OCI-LY7 (cell line): ENCODE measurements at regions not wholly inside any gene's neighbourhood (a gene's known extent, or its start where the extent isn't known, plus 50 kb on each side); places are given as distances from the start of the nearest gene placed in this dataset.

Source experiments
- BruUV-seq: library from RNA; stranded (reverse); fragments of 400-500 nt; replicated peaks from 2 replicates; lab custom pipeline; 2021; lab: Mats Ljungman, UMichigan
- CTCF ChIA-PET: fragments of 300-600 bp; sonication (Branson Sonifier 250); formaldehyde crosslinking; loops from one replicate; lab custom pipeline; 2022; ENCODE audit warnings: antibody characterized with exemption; ENCODE audit not compliant: unreplicated experiment; lab: Charles Lee
- POLR2A ChIA-PET: fragments of 300-600 bp; sonication (Branson Sonifier 250); formaldehyde crosslinking; loops from one replicate; lab custom pipeline; 2022; ENCODE audit warnings: antibody characterized with exemption; lab: Charles Lee
- DNase-seq: peaks from one replicate; pipeline ENCODE4 v3.0.0-alpha.2; 2015; ENCODE audit warnings: low spot score
- H2AFZ ChIP-seq: fragments of 200-600 bp; sonication (generic), shearing (Covaris generic); 2 replicates; pipeline ENCODE4 v1.6.1; 2014; ENCODE audit warnings: mild to moderate bottlenecking, antibody characterized with exemption, low read length, moderate library complexity
- H3K27ac ChIP-seq: fragments of 200-600 bp; sonication (generic); 2 replicates; pipeline ENCODE4 v1.5.1; 2014; ENCODE audit warnings: mixed run types, low read depth, mild to moderate bottlenecking, moderate library complexity, low read length, inconsistent platforms; ENCODE audit not compliant: poor library complexity, severe bottlenecking
- H3K36me3 ChIP-seq: fragments of 200-600 bp; sonication (generic); 2 replicates; pipeline ENCODE4 v1.6.1; 2014; ENCODE audit warnings: mild to moderate bottlenecking, antibody characterized with exemption, low read length, moderate library complexity, mixed read lengths; ENCODE audit not compliant: insufficient read depth
- H3K4me1 ChIP-seq: fragments of 200-600 bp; sonication (generic); 2 replicates; pipeline ENCODE4 v1.5.1; 2014; ENCODE audit warnings: mild to moderate bottlenecking, low read length; ENCODE audit not compliant: insufficient read depth, poor library complexity, severe bottlenecking
- H3K4me2 ChIP-seq: fragments of 200-600 bp; sonication (generic); 2 replicates; pipeline ENCODE4 v1.6.1; 2014; ENCODE audit warnings: mild to moderate bottlenecking, low read length
- H3K4me3 ChIP-seq: fragments of 200-600 bp; sonication (generic); 2 replicates; pipeline ENCODE4 v1.5.1; 2014; ENCODE audit warnings: mild to moderate bottlenecking, low read depth, low read length; ENCODE audit not compliant: poor library complexity, severe bottlenecking
- H3K79me2 ChIP-seq: fragments of 200-600 bp; sonication (generic); 2 replicates; pipeline ENCODE4 v1.6.1; 2016; ENCODE audit warnings: low read depth, mild to moderate bottlenecking, low read length, moderate library complexity, mixed read lengths; ENCODE audit not compliant: insufficient read depth
- H3K9me2 ChIP-seq: fragments of 200-600 bp; sonication (generic); 2 replicates; pipeline ENCODE4 v1.6.1; 2016; ENCODE audit warnings: mild to moderate bottlenecking, low read length, mixed read lengths; ENCODE audit not compliant: insufficient read depth
- H3K9me3 ChIP-seq: fragments of 200-600 bp; sonication (generic); 2 replicates; pipeline ENCODE4 v1.6.1; 2014; ENCODE audit warnings: mild to moderate bottlenecking, mixed run types, low read length, mixed read lengths
- H4K20me1 ChIP-seq: fragments of 200-600 bp; sonication (generic); 2 replicates; pipeline ENCODE4 v1.6.1; 2014; ENCODE audit warnings: mild to moderate bottlenecking, antibody characterized with exemption, low read length, moderate library complexity, mixed read lengths; ENCODE audit not compliant: insufficient read depth
- EZH2phosphoT487 ChIP-seq: fragments of 200-600 bp; sonication (generic); IDR thresholded peaks from 2 replicates; pipeline ENCODE4 v1.6.1; 2018; ENCODE audit warnings: low read depth, borderline replicate concordance, mild to moderate bottlenecking, mixed run types, antibody characterized with exemption, low read length, moderate library complexity, mixed read lengths
- intact Hi-C: fragments of 100-400 bp; cut with micrococcal nuclease; formaldehyde crosslinking; loops from one replicate; pipeline ENCODE4 v1.10.0; 2022; ENCODE audit not compliant: unreplicated experiment
- TF ChIP-seq, protein P1 (sequence below): fragments of 200-600 bp; sonication (generic); conservative IDR thresholded peaks from 2 replicates; pipeline ENCODE4 v1.5.1; 2014; ENCODE audit warnings: mild to moderate bottlenecking, antibody characterized with exemption, low read length, moderate library complexity, mixed read lengths

DNA sequence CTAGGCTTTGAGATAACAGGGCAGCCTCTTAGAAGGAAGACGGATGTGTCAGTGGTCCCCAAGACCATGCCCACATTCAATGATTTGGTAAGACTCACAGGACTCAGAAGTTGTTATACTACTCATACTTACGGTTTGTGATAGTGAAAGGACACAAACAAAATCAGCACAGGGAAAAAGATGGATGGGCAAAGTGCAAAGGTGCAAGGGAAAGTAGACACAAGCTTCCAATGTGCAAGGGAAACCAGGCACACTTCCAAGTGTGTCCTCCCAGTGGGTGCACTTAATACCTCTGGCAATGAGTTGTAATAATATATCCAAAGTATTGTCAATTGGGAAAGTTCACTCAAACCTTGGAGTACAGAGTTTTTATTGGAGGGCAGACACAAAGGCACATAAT, 53.8 kb upstream of the VCX start:
- Histone ChIP-seq H3K79me2 (no peaks in the 10 kb centered on the region), H2AFZ (no peak overlapping the region), H3K4me1 (no peaks in the 10 kb centered on the region), H3K36me3 (no peaks in the 10 kb centered on the region), H4K20me1 (no peaks in the 10 kb centered on the region), H3K9me2 (no peaks in the 10 kb centered on the region), H3K4me2 (no peak overlapping the region), H3K27ac (no peak overlapping the region), H3K9me3 (no peaks in the 10 kb centered on the region), H3K4me3 (no peak overlapping the region)
- DNase-seq: no peak
- intact Hi-C loops: no loop called here
- POLR2A ChIA-PET: no interaction called here
- no peak for TF ChIP-seq EZH2phosphoT487
- TF ChIP-seq, protein P1, sequence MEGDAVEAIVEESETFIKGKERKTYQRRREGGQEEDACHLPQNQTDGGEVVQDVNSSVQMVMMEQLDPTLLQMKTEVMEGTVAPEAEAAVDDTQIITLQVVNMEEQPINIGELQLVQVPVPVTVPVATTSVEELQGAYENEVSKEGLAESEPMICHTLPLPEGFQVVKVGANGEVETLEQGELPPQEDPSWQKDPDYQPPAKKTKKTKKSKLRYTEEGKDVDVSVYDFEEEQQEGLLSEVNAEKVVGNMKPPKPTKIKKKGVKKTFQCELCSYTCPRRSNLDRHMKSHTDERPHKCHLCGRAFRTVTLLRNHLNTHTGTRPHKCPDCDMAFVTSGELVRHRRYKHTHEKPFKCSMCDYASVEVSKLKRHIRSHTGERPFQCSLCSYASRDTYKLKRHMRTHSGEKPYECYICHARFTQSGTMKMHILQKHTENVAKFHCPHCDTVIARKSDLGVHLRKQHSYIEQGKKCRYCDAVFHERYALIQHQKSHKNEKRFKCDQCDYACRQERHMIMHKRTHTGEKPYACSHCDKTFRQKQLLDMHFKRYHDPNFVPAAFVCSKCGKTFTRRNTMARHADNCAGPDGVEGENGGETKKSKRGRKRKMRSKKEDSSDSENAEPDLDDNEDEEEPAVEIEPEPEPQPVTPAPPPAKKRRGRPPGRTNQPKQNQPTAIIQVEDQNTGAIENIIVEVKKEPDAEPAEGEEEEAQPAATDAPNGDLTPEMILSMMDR: no peak
- no TSS peak for BruUV-seq
- CTCF ChIA-PET: no interaction called here

DNA sequence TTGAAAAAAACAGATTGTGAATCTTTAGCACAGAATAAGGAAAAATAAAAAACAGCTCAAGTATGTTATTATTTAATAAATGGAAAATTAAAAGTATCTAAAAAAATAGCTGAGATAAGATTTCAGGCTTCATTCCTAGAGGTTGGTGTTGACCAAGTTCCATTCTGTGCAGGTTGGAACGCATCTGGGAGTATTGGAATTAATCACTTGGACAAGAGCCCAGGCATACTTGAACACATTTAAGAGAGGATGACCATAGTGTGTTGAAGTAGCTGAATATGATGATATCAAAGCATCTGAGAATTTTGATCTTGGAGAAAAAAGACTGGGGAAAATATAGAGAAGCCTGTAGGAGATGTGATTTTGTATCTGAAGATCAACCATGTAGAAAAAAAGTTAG, 54.6 kb upstream of the VCX start:
- ChIA-PET POLR2A (interaction anchor here (0.6 kb wide), 1 partner anchor 1313 kb away, joined by 3 read pairs; no protein-coding TSS in a partner anchor), CTCF (no interaction called here)
- Histone ChIP-seq H3K4me3 (no peak overlapping the region), H3K27ac (no peak overlapping the region), H3K9me2 (no peaks in the 10 kb centered on the region), H3K4me2 (no peak overlapping the region), H4K20me1 (no peaks in the 10 kb centered on the region), H2AFZ (no peak overlapping the region), H3K79me2 (no peaks in the 10 kb centered on the region), H3K36me3 (no peaks in the 10 kb centered on the region), H3K4me1 (no peaks in the 10 kb centered on the region), H3K9me3 (no peaks in the 10 kb centered on the region)
- DNase-seq: no peak
- no peak for TF ChIP-seq EZH2phosphoT487
- TF ChIP-seq, protein P1: no peak
- no TSS peak for BruUV-seq
- intact Hi-C loops: no loop called here

DNA sequence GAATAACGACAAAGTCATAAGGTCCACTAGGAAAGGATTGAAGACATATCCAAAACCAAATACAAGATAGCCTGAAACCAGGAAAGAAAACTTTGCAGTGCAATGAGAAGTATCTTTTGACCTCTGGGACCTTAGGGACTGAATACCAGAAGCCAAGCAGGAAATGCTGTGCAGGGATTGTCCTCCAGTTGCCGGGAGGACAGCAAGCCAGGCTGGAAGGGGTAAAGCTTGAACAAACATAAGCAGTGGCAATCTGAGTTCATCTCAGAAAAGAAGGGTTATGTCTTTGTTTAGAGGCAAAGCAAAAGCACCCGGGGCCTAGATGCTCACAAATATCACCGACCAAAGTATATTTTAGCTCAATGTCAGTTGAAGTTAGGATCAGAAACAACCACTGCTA, 55.3 kb upstream of the VCX start:
- H2AFZ ChIP-seq: no peak overlapping the region
- no peaks in the 10 kb centered on the region for H4K20me1 ChIP-seq
- H3K9me3 ChIP-seq: no peaks in the 10 kb centered on the region
- no peaks in the 10 kb centered on the region for H3K4me1 ChIP-seq
- TF ChIP-seq, protein P1: no peak
- TF ChIP-seq EZH2phosphoT487: no peak
- no peak overlapping the region for H3K27ac ChIP-seq
- no peak overlapping the region for H3K4me2 ChIP-seq
- DNase-seq: no peak
- no TSS peak for BruUV-seq
- H3K9me2 ChIP-seq: no peaks in the 10 kb centered on the region
- no peak overlapping the region for H3K4me3 ChIP-seq
- ChIA-PET CTCF (no interaction called here), POLR2A (no interaction called here)
- intact Hi-C loops: no loop called here
- no peaks in the 10 kb centered on the region for H3K79me2 ChIP-seq
- no peaks in the 10 kb centered on the region for H3K36me3 ChIP-seq
